HG02973 (cell line): ENCODE measurements at regions not wholly inside any gene's neighbourhood (a gene's known extent, or its start where the extent isn't known, plus 50 kb on each side); places are given as distances from the start of the nearest gene placed in this dataset.

Experiments
- ATAC-seq: cut with Tn5 transposase; IDR thresholded peaks from one replicate; pipeline ENCODE4 v1.9.1; 2021; ENCODE audit warnings: moderate library complexity; ENCODE audit not compliant: unreplicated experiment

DNA sequence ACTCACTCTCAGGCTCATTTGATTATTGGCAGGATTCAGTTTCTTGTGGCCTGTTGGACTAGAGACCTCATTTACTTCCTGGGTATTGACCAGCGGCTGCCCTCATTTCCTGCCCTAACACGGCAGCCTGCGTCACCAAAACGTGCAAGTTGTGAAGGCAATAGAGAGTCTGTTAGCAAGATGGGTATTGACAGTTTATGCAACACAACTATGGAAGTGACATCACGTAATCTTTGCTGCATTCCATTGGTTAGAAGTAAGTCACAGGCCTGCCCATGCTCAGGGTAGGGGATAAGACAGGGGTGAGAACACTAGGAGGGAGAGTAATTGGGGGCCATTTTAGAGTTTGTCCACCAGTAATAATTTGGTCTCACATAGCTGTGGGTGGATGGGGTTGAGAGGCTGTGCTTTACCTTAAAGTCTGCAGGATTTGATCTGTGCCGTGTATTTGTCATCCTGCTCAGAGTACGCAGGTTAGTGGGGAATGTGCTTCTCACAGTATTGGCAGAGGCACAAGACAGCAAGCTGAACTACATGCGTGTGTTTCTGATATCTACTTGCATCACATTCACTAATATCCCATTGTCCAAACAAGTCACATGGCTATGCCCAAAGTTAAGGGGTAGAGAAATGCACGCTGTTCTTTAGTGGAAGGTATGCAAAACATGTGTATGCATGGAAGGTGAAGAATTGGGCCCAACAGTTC is 83.3 kb downstream of the EDEM1 start:
- ATAC-seq: no peak

GRCh38 chr3:5271372-5271683 is 83.8 kb downstream of the EDEM1 start:
- no peak for ATAC-seq

DNA sequence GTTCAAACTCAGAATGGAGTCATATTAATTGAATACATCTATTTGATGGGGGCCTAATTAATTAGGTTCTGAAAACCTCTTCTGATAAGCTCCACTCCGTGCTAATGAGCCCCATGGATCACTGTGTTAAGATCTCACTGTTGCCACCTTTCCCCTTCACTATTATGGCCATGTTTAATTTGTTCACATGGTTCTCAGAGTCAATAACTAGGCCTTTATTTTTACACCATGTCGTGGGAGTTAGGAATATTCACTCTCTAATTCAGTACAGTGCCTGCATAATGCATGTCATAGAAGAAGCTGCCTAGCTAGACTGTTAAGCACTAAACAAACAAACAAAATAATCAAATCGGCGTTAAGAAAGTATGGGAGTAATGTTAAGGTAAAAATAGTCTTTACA is 84.9 kb downstream of the EDEM1 start:
- no peak for ATAC-seq

DNA sequence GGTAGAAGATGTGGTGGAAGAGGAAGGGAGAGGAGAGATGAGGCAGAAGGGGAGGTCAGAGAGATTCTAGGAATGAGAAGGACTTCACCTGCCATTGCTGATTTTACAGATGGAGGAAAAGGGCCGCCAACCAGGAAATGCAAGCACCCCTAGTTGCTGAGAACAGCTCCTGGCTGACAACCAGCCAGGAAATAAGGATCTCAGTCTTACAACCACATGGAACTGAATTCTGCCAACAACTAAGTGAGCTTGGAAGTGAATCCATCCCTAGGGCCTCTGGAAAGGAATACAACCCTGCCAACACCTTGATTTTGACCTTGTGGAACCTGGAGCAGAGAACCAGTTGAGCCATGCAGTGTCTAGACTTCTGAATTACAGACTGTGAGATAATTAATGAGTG is 86.6 kb downstream of the EDEM1 start:
- no peak for ATAC-seq

- ATAC-seq: no peak
These were observed 88.0 kb downstream of the EDEM1 start for GRCh38 chr3:5275529-5275928.

DNA sequence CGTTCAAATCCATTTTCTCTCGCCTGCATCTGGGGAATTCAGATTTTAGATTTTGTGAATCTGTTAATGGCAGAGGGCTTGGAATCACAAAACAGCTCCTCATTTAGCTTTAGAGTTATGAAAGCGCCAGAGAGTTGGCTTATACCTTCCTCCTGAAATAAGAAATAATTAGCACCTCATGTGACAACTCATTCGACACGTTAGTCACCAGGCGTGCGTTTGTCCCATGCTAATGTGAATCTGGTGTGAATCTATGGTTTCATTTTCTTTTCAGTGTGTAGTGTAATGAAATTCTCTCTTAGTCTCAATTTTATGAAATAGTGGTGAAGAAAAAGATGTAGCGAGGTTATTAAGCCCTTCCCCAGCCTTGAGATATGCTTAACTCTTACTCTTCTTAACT is 89.4 kb downstream of the EDEM1 start:
- ATAC-seq: no peak

DNA sequence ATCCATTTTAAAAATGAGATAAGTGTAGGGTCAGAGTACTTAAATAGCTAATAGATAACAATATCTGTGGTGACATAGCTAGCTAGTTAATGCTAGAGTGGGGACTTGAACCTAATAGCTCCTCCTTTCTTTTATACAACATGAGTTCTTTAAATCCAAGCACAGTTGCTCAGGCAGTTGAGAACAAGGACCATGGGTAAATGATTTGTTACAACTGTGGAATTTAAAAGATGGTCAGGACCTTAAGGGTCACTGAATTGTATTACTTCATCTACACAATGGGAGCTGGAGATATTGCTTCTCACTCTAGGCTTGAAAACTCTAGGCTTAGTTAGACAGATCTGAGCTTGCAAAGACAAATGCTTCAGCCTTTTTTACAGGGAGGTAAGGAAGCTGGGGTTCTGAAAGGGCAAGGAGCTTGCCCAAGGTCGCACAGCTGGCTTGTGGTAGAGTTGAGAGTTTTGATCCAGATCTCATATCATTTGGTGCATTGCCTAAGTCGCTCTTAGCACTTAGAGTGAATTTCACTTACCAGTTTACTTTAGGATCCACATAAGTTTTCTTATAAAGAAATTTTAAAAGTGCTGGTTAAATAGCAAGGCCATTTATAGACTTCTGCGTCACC is 90.2 kb downstream of the EDEM1 start:
- ATAC-seq: no peak

DNA sequence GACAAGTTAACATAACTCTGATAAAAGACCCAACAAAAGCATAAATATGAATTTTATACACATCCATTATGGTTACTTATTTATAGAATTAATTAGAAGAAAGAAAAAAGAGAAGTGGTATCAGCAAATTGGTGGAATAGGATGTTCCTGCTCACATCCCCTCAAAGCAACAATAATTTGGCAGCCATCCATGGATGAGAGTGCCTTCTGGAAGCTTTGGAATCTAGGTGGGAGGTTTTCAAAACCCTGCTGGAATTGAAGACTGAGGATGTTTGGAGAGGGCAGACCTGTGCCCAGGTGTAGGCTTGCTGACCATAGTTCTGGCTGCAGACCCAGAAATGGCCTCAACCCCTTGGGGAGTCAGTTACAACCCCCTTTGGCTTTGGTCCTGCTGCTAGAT is 91.2 kb downstream of the EDEM1 start:
- no peak for ATAC-seq

DNA sequence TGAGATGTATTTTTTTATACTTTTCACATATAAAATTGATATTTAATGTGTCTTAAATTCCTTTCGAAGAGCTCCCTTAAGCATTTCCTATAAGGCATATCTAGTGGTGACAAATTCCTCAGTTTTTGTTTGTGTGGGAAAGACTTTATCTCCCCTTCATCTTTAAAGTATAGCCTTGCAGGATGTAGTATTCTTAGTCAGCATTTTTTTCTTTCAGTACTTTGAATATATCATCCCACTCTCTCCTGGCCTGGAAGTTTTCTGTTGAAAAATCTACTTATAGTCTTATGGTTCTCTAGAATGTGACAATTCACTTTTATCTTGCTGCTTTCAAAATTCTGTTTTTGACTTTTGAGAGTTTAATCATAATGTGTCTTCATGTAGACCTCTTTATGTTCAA is 95.2 kb downstream of the EDEM1 start:
- ATAC-seq: no peak

- no peak for ATAC-seq
These were observed 97.9 kb downstream of the EDEM1 start for GRCh38 chr3:5285439-5285838.

GRCh38 chr3:5290915-5291314 is 103.4 kb downstream of the EDEM1 start:
- no peak for ATAC-seq

DNA sequence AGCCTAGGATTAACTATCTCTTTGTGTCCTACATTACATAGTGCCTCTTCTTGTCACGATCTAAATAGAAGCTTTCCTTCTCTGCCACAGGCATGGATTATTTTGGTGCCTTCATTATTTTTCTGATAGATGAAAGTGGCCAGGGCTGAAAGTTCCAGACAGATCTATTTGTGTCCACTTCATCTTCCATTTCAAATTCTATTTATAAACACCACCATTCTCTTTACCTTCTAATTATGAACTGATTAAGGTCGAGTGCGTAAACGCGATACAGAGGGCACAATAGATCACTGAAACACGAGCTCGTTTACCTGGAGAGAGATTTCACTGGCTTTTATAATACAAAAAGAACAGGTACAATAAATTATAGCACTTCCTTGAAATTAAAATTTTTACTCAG is 105.0 kb downstream of the EDEM1 start:
- no peak for ATAC-seq

GRCh38 chr3:5293207-5293606 is 105.7 kb downstream of the EDEM1 start:
- no peak for ATAC-seq

GRCh38 chr3:5294356-5294755 is 106.8 kb downstream of the EDEM1 start:
- no peak for ATAC-seq

DNA sequence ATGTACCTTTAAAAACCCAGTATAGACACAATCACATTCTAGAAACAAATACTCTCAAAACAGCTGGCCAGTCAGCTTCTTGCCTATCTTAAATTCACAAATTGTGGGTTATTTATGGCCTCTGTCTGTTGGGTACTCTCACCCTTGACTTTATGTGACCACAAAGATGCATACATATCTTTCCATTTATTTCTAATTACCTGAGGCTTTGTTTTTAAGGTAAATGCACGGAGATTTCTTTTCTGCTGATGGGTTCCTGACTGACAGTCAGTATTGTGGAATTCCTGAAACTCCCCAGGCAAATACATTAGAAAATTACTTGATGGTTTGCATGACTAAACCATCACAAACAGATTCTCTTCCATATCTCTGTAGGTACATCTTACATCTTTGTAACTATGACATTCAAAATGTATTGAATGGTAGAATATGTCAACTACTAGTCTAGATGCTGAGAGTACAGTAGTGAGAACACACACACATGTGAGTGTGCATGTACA is 107.7 kb downstream of the EDEM1 start:
- no peak for ATAC-seq

DNA sequence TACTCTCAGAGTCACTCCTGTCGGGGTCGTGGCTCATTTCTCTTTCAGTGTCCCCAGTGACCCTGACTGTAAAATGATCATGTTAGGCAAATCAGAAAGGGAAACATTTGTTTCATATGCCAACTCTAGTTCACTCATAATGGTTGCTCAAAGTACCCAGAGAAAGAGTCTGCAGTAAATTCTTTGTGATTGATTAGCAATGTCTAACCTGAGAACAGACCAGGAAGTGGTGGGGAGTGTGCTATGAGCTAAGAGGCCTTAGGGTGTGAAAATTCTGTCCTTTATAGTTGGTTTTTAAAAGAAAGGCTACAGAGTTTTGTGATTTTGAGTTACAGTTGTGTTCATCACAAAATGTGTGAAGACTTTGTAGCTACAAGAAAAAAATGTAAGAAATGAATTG is 108.9 kb downstream of the EDEM1 start:
- ATAC-seq: no peak

DNA sequence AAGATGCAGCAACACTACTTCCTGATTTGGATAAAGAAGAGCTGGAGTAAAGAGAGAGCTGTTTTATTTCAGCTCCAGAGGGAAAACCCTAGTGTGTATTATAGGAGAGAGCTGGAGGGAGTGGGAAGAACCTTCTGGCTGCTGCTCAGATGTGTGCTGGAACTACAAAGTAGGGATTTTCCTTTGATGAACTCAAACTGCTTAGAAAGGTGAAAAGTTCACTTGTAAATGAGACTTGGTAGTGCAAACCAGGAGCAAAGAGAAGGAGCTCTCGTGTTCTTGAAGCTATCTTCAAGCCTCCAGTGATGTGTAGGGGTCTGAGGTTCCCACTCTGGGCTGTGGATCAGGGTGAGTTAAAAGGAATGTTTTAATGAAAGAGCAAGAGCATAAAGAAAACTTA is 110.4 kb downstream of the EDEM1 start:
- ATAC-seq: peak; percentile 11

DNA sequence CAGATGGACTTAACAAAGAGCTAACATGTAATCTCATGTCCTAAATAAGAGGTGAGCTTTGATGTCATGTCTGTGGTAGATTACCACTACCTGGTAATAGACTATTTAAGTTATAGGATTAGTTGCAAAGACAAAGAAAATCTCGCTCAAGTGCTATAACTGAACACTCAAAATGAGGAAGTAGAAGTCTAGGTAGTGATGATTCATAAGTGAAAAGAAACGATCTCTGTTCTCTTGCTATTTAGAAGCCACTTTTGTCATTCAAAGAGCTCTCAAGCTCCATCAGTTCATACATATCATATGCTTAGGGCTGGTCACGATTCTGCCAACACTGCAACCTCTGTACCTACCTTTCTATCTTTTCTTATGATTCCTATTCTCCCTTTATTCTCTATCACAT is 110.9 kb downstream of the EDEM1 start:
- peak; percentile 99 for ATAC-seq

- ATAC-seq: no peak
These were observed 111.7 kb downstream of the EDEM1 start for GRCh38 chr3:5299161-5299560.

- no peak for ATAC-seq
These were observed 113.1 kb downstream of the EDEM1 start for GRCh38 chr3:5300638-5301037.

GRCh38 chr3:5301651-5302297 is 114.3 kb downstream of the EDEM1 start:
- ATAC-seq: no peak

GRCh38 chr3:5302661-5303060 is 115.2 kb downstream of the EDEM1 start:
- ATAC-seq: no peak
